HG02571 (cell line): ENCODE measurements at regions not wholly inside any gene's neighbourhood (a gene's known extent, or its start where the extent isn't known, plus 50 kb on each side); places are given as distances from the start of the nearest gene placed in this dataset.

Source experiments
- ATAC-seq: cut with Tn5 transposase; IDR thresholded peaks from one replicate; pipeline ENCODE4 v1.9.1; 2021; ENCODE audit warnings: mild to moderate bottlenecking, moderate library complexity; ENCODE audit not compliant: unreplicated experiment

DNA sequence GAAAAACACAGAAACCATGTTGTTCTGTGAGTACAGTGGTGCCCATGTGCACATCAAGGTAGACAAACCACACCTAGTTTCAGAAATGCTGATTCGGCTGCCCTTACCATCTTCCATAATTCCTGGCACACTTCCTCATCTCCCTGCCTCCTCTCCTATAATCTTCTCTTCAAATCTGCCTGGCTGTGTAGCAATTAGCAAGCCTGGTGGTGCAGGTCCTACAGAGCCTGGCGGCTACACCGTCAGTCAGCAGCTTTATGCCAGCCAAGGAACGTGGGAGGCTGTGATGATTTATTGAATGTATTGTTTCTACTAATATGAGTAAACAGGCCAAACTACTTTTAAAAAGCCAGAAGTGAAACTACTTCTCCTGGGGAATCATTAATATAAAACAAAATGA is 106.8 kb downstream of the SEMA6D start:
- no peak for ATAC-seq

DNA sequence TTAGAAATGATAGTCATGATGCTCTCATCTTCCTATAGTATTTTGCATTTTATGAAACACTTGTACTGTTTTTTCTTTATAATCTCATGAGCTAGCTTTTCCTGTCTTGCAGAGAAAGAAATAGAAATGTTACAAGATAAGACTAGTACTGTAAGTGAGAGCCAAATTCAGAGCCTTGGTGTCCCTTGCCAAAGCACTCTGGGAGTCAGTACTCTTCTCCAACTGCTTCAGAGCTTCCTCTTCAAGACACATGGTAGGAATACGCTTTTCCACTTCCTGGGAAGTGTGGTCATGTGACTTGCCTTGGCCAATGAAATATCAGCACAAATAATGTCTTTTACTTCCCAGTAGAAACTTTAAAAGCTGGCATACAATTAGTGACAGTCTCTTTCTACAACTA is 112.4 kb downstream of the SEMA6D start:
- no peak for ATAC-seq

DNA sequence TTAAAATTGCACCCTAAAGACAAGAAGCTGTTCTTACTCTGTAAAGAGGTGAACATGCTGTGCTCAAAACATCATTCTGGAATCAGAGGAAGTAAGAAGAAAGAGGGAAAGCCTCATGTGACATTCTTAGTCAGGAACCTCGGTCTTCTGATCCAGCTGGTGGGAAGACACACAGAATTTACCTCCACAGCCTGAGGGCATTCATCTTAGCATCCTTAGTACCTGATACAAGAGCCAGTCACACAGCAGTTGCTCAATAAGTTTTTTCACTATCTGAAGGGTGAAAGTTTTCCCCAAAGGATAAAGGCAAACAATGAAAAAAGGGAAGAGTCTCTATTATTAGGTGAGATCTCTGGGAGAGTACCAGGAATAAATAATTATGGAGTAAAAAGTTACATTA is 116.8 kb downstream of the SEMA6D start:
- no peak for ATAC-seq

DNA sequence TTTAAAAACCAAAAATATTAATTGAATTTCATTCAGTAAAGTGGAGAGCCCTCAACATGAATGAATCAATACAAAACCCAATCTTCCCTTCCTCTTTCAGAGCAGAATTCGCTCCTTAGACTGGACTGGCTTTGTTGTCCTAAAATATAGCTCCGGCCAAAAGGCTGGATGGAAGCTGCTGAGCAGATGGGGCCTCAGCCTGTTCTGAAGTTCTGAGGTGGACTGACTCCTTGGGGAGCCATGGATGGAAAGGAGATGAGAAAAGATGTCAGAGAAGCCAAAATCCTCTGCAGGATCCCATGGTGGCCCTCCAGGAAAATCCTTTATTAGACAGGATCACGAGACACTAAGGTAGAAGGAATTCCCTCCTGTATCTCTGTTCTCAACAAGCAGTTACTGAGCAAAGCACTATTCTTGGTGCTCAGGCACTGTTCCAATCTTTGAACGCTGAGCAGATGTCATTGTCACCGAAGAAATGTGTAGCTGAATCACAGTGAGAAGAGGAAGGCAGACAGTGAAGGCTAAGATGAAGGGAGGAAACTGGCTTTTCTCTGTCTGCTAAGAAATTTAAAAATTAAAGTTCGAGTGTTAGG is 122.0 kb downstream of the SEMA6D start:
- ATAC-seq: no peak

DNA sequence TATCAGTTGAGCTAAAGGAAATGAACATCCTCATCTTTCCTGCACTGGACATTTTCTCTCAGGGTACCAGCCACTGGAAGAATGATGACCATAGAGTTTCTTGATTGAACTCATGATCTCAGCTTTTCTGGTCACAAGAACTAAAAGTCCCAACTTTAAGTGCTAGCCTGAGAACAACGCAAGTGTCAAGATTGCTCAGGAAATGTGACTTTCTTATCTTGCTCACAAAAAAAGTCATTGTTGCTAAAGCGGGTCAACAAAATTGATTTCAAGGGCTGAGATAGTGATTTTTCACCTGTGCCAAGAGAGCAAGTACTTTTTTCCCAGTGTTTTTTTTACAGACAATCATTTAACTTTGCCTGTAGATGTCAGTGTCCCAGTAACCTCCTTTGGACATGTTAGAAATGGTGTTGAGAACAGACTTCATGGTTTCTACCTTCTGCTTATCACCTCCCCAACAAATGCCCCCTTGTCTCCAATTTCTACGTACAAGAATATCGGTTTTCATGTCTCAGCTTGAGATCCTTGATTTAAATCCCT is 125.9 kb downstream of the SEMA6D start:
- ATAC-seq: no peak

DNA sequence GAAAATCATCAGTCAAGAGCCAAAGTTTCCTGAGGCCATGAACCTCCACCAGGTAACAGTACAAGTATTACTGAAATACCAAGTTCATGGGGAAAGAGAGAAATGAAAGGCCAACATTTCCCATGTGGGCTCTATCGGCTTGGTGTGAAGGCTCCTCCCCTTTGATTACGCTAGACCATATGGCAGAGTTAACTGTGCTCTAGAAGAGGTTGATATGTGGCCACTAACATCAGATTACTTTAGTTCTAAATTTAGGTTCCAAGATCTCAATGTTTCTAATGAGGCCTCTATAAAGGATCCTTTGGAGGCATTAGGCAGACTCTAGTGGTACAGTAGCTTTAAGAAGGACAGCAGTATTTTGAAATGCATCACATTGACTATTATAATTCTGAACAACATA is 127.1 kb downstream of the SEMA6D start:
- ATAC-seq: no peak

DNA sequence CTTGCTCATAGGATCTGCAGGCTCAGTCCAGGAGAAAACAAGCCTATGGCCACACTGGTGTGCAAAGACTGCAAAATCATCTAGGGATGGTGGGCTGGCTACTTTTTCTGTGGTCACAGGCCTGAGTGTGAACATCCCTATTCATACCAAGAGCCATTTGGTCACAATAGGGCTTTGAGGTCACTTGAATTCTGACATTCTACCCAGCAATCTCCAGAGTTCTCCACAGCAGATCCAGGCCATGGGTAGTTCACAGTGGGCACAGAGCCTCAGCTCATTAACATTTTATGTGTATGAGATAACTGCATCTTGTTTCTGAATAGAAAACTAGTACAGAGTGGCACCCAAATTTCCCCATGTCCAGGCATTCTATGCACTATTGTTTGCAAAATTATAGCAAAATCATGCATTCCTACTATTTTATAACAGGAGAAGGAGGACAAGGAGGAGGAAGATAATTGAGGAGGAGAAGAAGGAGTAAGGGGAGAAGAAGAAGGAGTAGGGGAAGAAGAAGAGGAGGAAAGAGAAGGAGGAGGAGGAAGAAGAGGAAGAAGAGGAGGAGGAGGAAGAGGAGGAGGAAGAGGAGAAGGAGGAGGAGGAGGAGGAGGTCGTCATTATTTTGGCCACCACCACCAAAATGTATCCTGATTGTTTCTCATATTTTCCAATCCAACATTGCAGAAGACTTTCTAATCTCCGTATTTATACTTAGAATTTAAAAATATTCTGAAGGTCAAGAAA is 129.0 kb downstream of the SEMA6D start:
- no peak for ATAC-seq

DNA sequence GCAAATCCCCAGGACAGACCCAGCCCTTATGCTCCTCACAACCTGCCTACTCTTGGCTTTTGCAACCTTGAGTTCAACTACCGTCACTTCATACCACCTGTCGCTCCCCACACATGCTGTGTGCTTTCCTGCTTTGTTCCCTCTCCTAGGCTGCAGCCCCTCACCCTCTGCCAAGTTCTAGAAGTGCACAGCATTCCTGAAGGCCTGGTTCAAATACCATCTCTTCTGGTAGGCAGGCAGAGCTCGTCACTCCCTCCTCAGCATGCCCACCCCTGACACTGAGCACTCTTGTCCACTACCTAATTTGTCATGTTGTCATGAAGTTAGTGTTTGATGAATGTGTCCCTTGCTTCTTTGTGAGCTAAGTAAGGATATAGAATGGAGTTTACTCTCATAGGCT is 129.6 kb downstream of the SEMA6D start:
- ATAC-seq: no peak

DNA sequence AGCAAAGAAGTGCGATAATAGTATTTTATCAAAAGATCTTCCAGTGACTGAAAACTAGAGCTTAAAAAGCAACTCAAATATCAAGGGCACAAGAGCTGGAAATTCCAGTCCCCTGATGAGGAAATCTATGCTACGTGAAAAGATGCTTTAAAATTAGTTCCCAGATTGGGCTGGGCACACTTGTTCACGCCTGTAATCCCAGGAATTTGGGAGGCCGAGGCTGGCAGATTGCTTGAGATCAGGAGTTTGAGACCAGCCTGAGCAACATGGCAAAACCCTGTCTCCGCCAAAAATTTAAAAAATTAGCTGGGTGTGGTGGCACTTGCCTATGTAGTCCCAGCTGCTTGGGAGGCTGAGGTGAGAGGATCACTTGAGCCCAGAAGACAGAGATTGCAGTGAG is 138.8 kb downstream of the SEMA6D start:
- no peak for ATAC-seq

DNA sequence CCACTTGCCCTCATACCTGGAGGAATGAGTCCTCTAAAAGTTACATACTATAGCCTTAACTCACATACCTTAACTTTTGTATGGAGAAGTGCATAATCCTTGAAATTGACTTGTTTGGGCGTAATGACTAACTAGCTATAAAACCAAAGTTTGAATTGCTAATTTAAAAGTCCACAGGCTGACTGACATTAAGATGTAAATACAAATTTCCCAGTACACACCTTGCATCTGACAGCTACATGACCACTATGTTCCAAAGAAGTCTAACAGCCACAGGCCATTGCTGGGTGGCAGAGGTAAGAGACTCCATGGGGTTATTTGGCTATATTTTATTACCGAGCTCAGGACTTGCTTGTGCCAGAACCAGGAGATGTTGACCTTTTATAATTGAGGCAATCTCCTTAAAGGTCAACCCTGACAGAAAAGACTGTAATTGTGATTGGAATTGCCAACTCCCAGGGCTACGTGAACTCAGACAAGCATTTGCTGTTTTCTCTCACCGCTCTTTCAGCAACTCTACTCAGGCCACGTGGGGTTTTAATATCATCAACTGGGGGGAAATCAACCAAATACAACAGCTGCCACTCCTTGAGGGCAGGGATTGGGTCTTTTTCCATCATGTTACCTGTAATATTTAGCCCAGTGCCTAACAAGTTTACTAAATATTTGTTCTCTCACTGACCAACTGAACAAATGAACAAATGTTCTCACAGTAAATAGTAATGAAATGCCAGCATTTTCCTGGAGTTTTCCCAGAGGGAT is 139.9 kb downstream of the SEMA6D start:
- ATAC-seq: no peak

DNA sequence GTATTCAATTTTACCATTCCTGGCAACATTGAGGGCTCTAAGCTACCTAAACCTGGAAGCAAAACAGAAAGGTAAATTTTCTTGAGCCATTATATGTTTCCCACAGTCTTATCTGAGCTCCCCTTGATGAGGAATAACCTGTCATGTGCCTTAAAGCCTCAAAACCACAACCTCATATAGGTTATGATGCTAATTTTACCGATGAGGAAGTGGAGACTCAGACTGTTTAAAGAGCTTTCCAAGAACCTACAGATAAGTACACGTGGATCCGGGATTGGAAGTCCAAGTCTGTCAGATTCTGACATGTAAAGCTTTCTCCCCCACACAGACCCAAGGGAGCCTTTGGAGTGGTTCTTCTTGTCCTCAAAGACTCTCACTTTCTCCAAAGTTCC is 140.5 kb downstream of the SEMA6D start:
- no peak for ATAC-seq

DNA sequence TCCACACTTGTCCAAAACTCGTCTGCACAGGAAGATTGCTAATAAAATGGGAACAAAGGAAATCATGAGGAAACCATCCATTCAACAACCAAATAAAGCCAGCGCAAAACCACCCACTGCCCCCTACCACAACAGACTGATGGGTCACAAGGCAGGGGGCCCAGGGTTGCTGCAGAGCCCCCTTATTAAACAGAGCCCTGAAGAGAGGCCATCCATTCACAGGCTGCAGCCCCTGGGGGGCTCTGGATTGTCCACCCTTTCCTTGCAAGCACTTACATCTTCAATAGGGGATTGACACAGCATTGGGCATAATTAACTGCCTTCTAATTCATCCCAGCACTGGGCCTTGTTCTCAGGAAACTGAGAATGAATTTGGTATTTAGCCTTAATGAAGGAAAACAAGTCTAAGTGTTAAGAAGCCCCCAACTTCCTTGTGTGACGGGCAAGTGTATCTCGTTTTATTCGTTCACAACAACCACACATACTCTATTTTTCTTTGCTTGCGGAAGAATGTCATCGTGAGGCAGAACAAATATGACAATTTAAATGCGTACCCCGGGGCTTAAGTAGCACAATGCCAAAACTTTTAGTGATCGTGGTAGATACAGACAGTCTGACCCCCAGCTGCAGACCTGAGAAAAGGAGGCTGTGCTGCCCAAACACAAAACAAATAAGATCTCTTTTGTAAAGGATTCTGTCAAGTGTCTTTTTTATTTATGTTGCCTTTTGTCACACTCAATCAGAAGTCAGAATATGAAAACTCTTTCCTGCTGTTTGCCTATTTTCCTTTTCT is 144.0 kb downstream of the SEMA6D start:
- ATAC-seq: no peak

DNA sequence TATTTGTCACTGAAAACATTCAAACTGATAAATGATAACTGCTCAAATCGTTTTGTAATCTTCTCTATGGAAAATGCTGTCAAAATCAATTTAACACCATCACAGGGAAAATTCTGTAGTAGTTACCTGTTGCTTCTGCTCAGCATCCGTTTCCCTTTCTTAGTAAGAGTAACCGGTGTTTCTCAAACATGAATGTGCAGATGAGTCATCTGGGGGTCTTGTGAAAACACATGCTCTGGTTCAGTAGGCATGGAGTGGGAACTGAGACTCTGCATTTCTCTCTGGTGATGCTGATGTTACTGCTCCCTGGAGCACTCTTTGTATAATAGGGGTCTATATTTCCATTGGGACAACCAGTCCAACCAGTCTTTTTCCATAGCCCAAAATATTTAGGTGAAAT is 145.1 kb downstream of the SEMA6D start:
- no peak for ATAC-seq

DNA sequence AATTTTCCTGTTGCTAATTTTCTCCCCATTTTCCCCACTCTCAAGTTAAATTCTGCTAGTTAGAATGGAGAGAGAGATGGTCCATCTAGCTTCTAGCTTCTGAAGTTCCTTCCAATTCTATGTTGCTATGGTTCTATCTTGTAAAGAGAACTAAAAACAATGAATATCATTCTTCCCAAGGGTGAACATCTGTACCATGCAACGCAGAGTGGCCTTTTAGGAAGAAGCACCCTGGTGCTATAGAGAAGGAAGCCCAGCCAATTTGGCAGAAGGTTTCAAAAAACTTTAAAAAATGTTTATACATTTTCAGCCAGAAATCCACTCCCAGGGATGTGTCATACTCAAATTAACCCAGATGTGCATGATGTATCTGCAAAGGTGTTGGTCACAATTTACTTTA is 149.1 kb downstream of the SEMA6D start:
- no peak for ATAC-seq

DNA sequence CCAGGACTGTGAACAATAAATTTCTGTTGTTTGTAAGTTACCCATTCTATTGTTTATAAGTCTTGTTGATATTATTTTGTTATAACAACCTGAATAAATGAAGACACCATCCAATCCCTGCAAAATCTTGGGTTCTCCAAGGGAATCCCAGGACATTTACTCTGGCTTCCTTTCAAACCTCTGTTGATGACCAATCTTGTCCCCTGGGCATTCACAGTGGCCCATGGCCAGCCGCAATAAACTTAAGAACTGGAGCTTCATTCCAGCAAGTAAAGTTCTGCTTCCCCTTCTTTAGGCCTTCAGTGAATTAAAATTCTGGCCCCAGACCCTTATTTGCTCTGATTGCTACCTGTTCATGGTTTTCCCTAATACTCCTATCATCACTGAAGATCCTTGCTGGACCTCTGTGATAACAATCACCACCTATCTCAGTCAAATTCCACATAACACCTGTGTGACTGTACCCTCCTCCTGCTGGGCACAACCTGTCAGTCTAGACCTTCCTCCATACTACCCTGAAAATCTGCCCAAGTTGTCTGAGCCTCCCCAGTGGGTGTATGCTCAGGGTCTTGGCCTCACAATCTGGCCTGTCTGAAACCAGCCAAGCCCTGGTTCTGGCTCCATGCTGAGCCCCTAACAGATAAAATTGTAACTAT is 153.1 kb downstream of the SEMA6D start:
- ATAC-seq: no peak

DNA sequence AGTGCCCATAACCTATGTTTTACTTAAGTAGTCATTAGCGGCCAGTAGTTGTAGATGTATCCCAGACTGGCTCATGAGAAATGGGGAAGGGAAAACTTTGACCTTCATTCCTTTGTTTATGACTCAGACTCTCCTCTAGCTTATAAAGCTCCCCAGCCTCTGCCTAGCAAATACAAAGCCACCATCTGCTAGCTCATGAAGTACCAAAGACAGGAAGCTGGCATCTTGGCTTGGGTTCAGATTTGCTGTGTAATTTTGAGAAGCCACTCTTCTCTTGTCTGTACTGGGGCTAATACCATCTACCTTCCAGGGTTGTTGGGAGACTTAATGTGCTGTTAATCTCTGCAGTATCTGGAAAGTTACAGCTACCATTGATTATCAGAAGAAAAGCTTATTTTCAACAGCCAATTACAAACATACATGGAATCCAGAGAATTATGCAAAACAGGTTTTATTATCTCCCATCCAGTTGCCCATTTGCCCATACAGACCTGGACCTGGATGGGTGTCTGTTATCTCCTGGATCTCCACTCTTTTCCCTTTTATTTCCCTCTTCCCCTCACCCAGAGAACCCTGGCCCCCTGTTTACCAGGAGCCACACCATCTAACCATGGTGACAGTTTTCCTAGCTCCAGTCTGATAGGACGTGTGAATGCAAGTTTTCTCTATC is 153.8 kb downstream of the SEMA6D start:
- ATAC-seq: no peak

DNA sequence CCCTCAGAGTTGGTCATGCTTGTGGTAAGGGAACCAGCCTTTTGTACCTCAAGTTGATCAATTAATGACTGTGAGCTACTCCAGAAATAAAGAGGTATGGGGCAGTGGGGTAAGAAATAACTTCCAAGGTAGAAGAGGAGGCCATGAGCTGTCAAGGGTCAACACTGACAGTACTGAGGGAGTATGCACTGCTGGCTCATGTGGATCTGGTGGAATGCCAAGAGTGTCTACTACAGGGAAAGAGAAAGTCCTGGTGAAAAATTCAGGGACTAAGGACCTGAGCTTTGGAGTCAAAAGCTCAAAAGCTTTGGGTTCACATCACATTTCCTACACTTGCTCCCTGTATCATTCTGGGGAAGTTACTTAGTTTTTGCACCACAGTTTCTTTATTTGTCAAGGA is 154.9 kb downstream of the SEMA6D start:
- no peak for ATAC-seq

DNA sequence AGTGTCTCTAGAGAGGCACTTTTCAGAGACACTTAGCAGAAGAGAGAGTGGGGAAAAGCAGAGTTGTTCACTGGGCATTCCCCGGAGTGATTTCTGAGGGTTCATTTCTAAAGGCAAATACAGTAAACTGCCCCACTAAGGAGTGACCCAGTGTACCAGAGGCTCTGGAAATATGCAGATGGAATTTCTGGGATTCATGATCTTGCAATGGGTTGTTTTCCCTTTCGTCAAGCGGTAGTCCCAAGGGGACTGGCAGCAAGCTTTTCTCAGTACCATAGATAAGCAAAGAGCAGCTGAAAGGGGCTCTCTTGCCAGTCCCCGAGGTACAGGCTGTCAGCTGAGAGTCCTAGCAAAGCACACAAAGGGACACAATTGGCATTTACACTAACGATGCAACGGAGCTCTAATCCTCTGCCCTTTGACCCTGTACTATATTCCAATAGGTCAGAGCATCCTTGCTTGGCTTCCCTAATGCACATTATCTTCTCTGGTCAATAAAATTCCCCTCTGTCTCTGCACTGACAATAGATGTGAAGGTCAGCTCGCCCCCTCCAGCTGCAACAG is 155.6 kb downstream of the SEMA6D start:
- no peak for ATAC-seq

DNA sequence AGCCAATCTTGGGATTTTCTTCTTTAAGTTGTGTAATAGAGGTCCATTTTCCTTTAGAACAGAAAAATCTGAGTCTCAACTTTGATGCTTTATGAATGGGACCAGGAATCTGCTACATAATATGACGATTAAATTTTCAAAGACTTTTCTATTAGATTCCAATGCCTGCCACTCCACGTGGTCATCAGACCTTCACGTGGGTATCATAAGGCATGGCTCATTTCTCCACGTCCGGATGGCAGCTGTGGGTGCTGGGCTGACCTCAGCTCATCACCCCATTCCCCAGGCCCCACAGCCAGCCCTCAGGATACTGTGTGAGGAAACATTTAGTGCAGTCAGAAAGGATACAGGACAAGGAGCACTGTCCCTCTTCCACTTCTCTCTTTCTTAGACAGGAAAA is 159.7 kb downstream of the SEMA6D start:
- ATAC-seq: no peak

DNA sequence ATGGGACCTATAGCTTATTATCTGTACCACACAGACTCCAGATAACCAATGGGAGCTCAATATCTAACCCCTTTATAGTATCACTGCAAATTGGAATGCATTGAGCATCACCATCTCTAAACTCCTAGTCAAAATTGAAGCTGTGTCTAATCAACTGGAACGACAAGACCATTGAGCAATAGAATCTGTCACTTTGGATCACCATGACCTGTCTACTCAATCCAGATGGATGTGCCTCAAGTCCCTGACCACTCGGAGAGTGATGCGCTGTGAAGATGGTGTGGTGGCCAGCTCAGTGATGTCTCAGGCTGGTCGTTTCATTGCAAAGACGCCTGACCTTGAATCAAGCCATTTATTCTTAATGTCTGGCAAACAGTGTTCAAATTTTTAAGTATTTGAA is 160.5 kb downstream of the SEMA6D start:
- no peak for ATAC-seq
